ENCODE measurements at regions not wholly inside any gene's neighbourhood (a gene's known extent, or its start where the extent isn't known, plus 50 kb on each side); places are given as distances from the start of the nearest gene placed in this dataset.

- TF ChIP-seq CTCF (IDR thresholded peaks at IDR 0.05) = no peak
- no peak for TF ChIP-seq POLR2A (IDR thresholded peaks at IDR 0.05)
These were observed 191.5 kb downstream of the REEP3 start for GRCh38 chr10:63712717-63713115.

Measured in esophagus squamous epithelium (tissue), 4 donors.